Osteoblast (primary cell): ENCODE measurements at regions not wholly inside any gene's neighbourhood (a gene's known extent, or its start where the extent isn't known, plus 50 kb on each side); places are given as distances from the start of the nearest gene placed in this dataset.
"Not testable (repeated sequence)": the region's sequence is repeated elsewhere in the genome, so short reads cannot be mapped to it uniquely, and the experiment has no call there.

Experiments used
- DNase-seq: peaks from one replicate; pipeline ENCODE4 v3.0.0; 2011; ENCODE audit warnings: low spot score, mixed read lengths; ENCODE audit not compliant: insufficient read length; ENCODE audit errors: missing footprints
- H2AFZ ChIP-seq: 2 replicates; pipeline ENCODE4 v1.6.0; 2011; ENCODE audit warnings: mild to moderate bottlenecking, low read length
- H3K27ac ChIP-seq: 2 replicates; pipeline ENCODE4 v1.5.1; 2011; ENCODE audit warnings: mild to moderate bottlenecking, low read depth, low read length, moderate library complexity
- H3K27me3 ChIP-seq: 2 replicates; pipeline ENCODE4 v1.6.0; 2012; ENCODE audit warnings: mild to moderate bottlenecking, control low read depth, inconsistent platforms, low read length, moderate library complexity; ENCODE audit not compliant: insufficient read depth
- H3K36me3 ChIP-seq: 2 replicates; pipeline ENCODE4 v1.5.1; 2011; ENCODE audit warnings: mild to moderate bottlenecking, low read length, control low read depth, moderate library complexity; ENCODE audit not compliant: insufficient read depth
- H3K4me1 ChIP-seq: 2 replicates; pipeline ENCODE4 v1.5.1; 2011; ENCODE audit warnings: mild to moderate bottlenecking, low read length, control low read depth, moderate library complexity; ENCODE audit not compliant: insufficient read depth
- H3K4me2 ChIP-seq: 2 replicates; pipeline ENCODE4 v1.6.0; 2011; ENCODE audit warnings: mild to moderate bottlenecking, low read length; ENCODE audit not compliant: insufficient read depth
- H3K4me3 ChIP-seq: fragments of 200-600 bp; sonication (generic); 3 replicates; pipeline ENCODE4 v1.5.1; 2012; ENCODE audit warnings: mild to moderate bottlenecking, low read length, inconsistent platforms; ENCODE audit not compliant: insufficient read depth
- H3K79me2 ChIP-seq: 2 replicates; pipeline ENCODE4 v1.6.0; 2012; ENCODE audit warnings: mild to moderate bottlenecking, low read length, control low read depth, inconsistent platforms; ENCODE audit not compliant: insufficient read depth
- H3K9me3 ChIP-seq: 2 replicates; pipeline ENCODE4 v1.5.1; 2011; ENCODE audit warnings: low read depth, low read length, control low read depth
- H4K20me1 ChIP-seq: 2 replicates; pipeline ENCODE4 v1.6.0; 2012; ENCODE audit warnings: mild to moderate bottlenecking, low read length, control low read depth; ENCODE audit not compliant: insufficient read depth
- TF ChIP-seq, protein P1 (sequence below): IDR thresholded peaks from 2 replicates; pipeline ENCODE4 v1.5.1; 2011; ENCODE audit warnings: mild to moderate bottlenecking, low read depth, low read length, moderate library complexity; ENCODE audit errors: extremely low read depth

DNA sequence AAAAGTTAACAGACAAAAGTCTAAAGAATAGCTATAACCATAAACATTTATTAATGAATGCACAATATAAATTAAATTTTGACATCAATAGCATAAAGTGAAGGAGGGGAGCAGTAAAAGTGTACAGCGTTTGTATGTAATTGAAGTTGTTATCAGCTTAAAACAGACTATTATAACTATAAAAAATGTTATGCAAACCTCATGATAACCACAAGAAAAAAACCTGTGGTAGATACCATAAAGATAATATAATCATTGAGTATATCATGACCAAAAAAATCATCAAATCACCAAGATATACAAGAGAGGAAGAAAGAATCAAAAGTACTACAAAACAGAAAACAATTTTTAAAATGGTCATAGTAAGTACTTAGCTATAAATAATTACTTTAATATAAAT, 122.1 kb upstream of the ID2 start:
- no peak for DNase-seq
- Histone ChIP-seq H3K27ac (no peak overlapping the region), H2AFZ (no peak overlapping the region)

DNA sequence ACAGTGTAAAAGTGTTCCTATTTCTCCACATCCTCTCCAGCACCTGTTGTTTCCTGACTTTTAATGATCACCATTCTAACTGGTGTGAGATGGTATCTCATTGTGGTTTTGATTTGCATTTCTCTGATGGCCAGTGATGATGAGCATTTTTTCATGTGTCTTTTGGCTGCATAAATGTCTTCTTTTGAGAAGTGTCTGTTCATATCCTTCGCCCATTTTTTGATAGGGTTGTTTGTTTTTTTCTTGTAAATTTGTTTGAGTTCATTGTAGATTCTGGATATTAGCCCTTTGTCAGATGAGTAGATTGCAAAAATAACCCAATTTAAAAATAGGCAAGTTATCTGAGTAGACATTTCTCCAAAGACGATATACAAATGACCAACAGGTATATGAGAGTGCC, 120.2 kb upstream of the ID2 start:
- H3K27ac ChIP-seq, H2AFZ ChIP-seq, H3K4me2 ChIP-seq, H3K4me3 ChIP-seq, H3K27me3 ChIP-seq, H3K9me3 ChIP-seq, H3K36me3 ChIP-seq, H4K20me1 ChIP-seq, H3K4me1 ChIP-seq, H3K79me2 ChIP-seq, DNase-seq: not testable (repeated sequence)

More for the DNA sequence above, 122.1 kb upstream of the ID2 start:
- H3K36me3 ChIP-seq, result no peaks in the 10 kb centered on the region
- H3K4me1 ChIP-seq, result no peaks in the 10 kb centered on the region
- H3K9me3 ChIP-seq, result no peaks in the 10 kb centered on the region
- H3K4me2 ChIP-seq, result no peak overlapping the region
- H3K79me2 ChIP-seq, result no peaks in the 10 kb centered on the region
- TF ChIP-seq, protein P1, sequence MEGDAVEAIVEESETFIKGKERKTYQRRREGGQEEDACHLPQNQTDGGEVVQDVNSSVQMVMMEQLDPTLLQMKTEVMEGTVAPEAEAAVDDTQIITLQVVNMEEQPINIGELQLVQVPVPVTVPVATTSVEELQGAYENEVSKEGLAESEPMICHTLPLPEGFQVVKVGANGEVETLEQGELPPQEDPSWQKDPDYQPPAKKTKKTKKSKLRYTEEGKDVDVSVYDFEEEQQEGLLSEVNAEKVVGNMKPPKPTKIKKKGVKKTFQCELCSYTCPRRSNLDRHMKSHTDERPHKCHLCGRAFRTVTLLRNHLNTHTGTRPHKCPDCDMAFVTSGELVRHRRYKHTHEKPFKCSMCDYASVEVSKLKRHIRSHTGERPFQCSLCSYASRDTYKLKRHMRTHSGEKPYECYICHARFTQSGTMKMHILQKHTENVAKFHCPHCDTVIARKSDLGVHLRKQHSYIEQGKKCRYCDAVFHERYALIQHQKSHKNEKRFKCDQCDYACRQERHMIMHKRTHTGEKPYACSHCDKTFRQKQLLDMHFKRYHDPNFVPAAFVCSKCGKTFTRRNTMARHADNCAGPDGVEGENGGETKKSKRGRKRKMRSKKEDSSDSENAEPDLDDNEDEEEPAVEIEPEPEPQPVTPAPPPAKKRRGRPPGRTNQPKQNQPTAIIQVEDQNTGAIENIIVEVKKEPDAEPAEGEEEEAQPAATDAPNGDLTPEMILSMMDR, result no peak
- no peaks in the 10 kb centered on the region for H3K27me3 ChIP-seq
- H3K4me3 ChIP-seq, result no peak overlapping the region
- H4K20me1 ChIP-seq, result no peaks in the 10 kb centered on the region

DNA sequence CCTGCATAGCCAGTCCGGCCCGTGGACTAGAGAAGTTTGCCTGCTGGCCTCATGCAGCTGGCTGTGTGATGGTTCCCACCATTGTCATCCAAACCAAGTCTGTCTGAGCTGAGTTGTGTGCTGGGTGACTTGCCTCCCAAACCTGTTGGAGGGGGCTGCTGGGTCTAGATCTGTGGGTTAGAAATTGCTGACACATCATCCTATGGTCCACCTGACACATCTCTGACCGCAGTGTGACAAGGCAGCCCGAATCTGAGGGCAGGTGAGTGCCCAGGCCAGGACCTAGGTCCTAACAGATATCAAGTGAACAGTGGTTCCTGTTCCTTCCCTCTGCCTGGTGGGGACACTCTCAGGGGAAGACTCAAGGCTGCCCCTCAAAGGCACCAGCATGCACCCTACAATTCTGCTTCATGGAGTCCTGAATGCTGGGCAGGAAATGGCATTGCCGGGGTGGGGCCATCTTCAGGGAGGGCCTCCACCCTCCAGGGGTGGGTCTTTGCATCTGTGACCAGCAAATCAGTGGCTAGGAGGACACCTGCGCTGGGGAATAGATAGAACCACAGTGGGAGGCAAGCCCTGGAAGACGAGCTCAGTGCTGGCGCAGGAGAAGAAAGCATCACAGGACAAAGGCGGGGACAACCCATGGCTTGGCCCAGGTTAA, 117.9 kb upstream of the ID2 start:
- no peaks in the 10 kb centered on the region for H4K20me1 ChIP-seq
- H3K9me3 ChIP-seq, result no peaks in the 10 kb centered on the region
- TF ChIP-seq, protein P1, result no peak
- no peak overlapping the region for H3K4me3 ChIP-seq
- no peak overlapping the region for H2AFZ ChIP-seq
- H3K27ac ChIP-seq, result no peak overlapping the region
- no peaks in the 10 kb centered on the region for H3K36me3 ChIP-seq
- no peaks in the 10 kb centered on the region for H3K79me2 ChIP-seq
- no peak overlapping the region for H3K4me2 ChIP-seq
- H3K4me1 ChIP-seq, result no peaks in the 10 kb centered on the region
- no peaks in the 10 kb centered on the region for H3K27me3 ChIP-seq
- no peak for DNase-seq

DNA sequence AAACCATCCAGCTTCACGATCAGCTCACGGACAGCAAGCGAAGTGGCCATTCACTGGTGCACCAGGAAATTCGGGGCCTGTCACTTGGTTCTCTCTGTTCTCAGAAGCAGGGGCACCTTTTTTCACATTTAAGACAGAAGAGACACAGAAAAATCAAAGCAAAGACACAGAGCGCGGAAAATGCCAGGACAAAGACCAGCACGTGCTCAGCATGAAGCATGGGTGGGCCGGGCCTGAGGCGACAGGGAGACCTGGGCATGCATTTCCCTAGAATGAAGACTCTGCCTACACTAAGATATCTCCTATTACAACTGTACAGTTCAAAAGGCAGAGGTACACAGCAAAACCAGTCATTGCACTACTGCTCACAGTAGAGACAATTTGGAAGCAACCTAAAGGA, 117.4 kb upstream of the ID2 start:
- Histone ChIP-seq H2AFZ (no peak overlapping the region), H3K36me3 (no peaks in the 10 kb centered on the region), H3K4me2 (no peak overlapping the region), H4K20me1 (no peaks in the 10 kb centered on the region), H3K9me3 (no peaks in the 10 kb centered on the region), H3K79me2 (no peaks in the 10 kb centered on the region), H3K4me1 (no peaks in the 10 kb centered on the region), H3K4me3 (no peak overlapping the region), H3K27ac (no peak overlapping the region), H3K27me3 (no peaks in the 10 kb centered on the region)
- TF ChIP-seq, protein P1, result no peak
- DNase-seq, result peak; percentile 18
